HCT116 (cell line): ENCODE measurements at regions not wholly inside any gene's neighbourhood (a gene's known extent, or its start where the extent isn't known, plus 50 kb on each side); places are given as distances from the start of the nearest gene placed in this dataset.

Source experiments
- ATAC-seq: fragments of 200-7000 bp; cut with Tn5 transposase; 2 replicates; pipeline ENCODE4 v1.9.1; 2020; ENCODE audit warnings: mild to moderate bottlenecking, moderate library complexity
- BruUV-seq: library from RNA; stranded (reverse); fragments of 400-500 nt; replicated peaks from 2 replicates; lab custom pipeline; 2021; lab: Mats Ljungman, UMichigan
- CTCF ChIA-PET: fragments of 300-600 bp; sonication (Branson Sonifier 250); formaldehyde crosslinking; loops from one replicate; lab custom pipeline; 2021; ENCODE audit warnings: antibody characterized with exemption; lab: Charles Lee
- POLR2A ChIA-PET: fragments of 300-600, 350-600 bp; sonication (Branson Sonifier 250); formaldehyde crosslinking; loops from one replicate; lab custom pipeline; 2021; ENCODE audit warnings: antibody characterized with exemption; lab: Charles Lee
- RAD21 ChIA-PET, 2 experiments: fragments of 300-600 bp; sonication (Branson Sonifier 250); formaldehyde crosslinking; loops; one replicate each; lab custom pipeline; 2023; ENCODE audit warnings: low total read pairs in 2 of 2; ENCODE audit not compliant: uncharacterized antibody in 2 of 2, unreplicated experiment in 2 of 2, low non-redundant PET in 1 of 2; lab: Charles Lee
- DNase-seq: peaks from one replicate; pipeline ENCODE4 v3.0.0-alpha.2; 2010; ENCODE audit warnings: low read depth, low spot score
- H2AFZ ChIP-seq: fragments of 200-600 bp; shearing (Covaris generic), sonication (generic); 2 replicates; pipeline ENCODE4 v1.6.1; 2017; ENCODE audit warnings: low read depth, mixed run types, mixed read lengths, antibody characterized with exemption, low read length; ENCODE audit not compliant: poor library complexity, severe bottlenecking
- H3K27ac ChIP-seq: 2 replicates; pipeline ENCODE4 v1.5.1; 2012; ENCODE audit warnings: low read depth, low read length
- H3K27me3 ChIP-seq: fragments of 200-600 bp; sonication (generic); 2 replicates; pipeline ENCODE4 v1.6.1; 2016; ENCODE audit warnings: mixed run types, low read length, mixed read lengths; ENCODE audit not compliant: insufficient read depth
- H3K36me3 ChIP-seq, 2 experiments: fragments of 200-500 bp in 1 of 2; fragments of 200-600 bp in 1 of 2; sonication (Bioruptor generic) in 1 of 2; sonication (generic) in 1 of 2; 2 replicates each; pipeline versions ENCODE4 v1.5.1 to v1.6.1; 2014 to 2016; ENCODE audit warnings: low read length in 2 of 2, inconsistent platforms in 1 of 2, mixed read lengths in 1 of 2, mixed run types in 1 of 2; ENCODE audit not compliant: insufficient read depth in 2 of 2, control insufficient read depth in 1 of 2
- H3K4me1 ChIP-seq, 2 experiments: fragments of 200-600 bp in 1 of 2; sonication (generic) in 1 of 2; 2 replicates each; pipeline versions ENCODE4 v1.5.1 to v1.6.1; 2012 to 2017; ENCODE audit warnings: low read length in 2 of 2, inconsistent platforms in 1 of 2, mild to moderate bottlenecking in 1 of 2, mixed read lengths in 1 of 2, mixed run types in 1 of 2, moderate library complexity in 1 of 2; ENCODE audit not compliant: insufficient read depth in 2 of 2, control insufficient read depth in 1 of 2
- H3K4me2 ChIP-seq: fragments of 200-600 bp; sonication (generic); 2 replicates; pipeline ENCODE4 v1.6.1; 2017; ENCODE audit warnings: mixed run types, low read length, mixed read lengths
- H3K4me3 ChIP-seq, 2 experiments: fragments of 200-600 bp in 1 of 2; sonication (generic) in 1 of 2; replicated peaks in 1 of 2; 2 replicates each; pipeline ENCODE4 v1.5.1; 2011 to 2016; ENCODE audit warnings: low read length in 2 of 2, control low read depth in 1 of 2, low read depth in 1 of 2, mild to moderate bottlenecking in 1 of 2, mixed read lengths in 1 of 2, mixed run types in 1 of 2
- H3K79me2 ChIP-seq: fragments of 200-600 bp; sonication (generic); 2 replicates; pipeline ENCODE4 v1.6.1; 2017; ENCODE audit warnings: mild to moderate bottlenecking, mixed run types, low read length, moderate library complexity, mixed read lengths; ENCODE audit not compliant: insufficient read depth
- H3K9ac ChIP-seq: fragments of 200-600 bp; sonication (generic); 2 replicates; pipeline ENCODE4 v1.6.1; 2016; ENCODE audit warnings: low read length, mixed read lengths
- H3K9me2 ChIP-seq: fragments of 200-600 bp; sonication (generic), shearing (Covaris generic); 2 replicates; pipeline ENCODE4 v1.6.1; 2017; ENCODE audit warnings: mixed run types, mild to moderate bottlenecking, moderate library complexity; ENCODE audit not compliant: insufficient read depth
- H3K9me3 ChIP-seq, 2 experiments: fragments of 200-500 bp in 1 of 2; fragments of 200-600 bp in 1 of 2; sonication (Bioruptor generic) in 1 of 2; sonication (generic) in 1 of 2; 2 replicates each; pipeline ENCODE4 v1.6.1; 2014 to 2017; ENCODE audit warnings: low read length in 2 of 2, mixed read lengths in 2 of 2, inconsistent platforms in 1 of 2, low read depth in 1 of 2, mild to moderate bottlenecking in 1 of 2, mixed run types in 1 of 2, moderate library complexity in 1 of 2; ENCODE audit not compliant: control insufficient read depth in 1 of 2, insufficient read depth in 1 of 2
- H4K20me1 ChIP-seq: fragments of 200-600 bp; sonication (generic), shearing (Covaris generic); 2 replicates; pipeline ENCODE4 v1.6.1; 2017; ENCODE audit warnings: mixed run types, mild to moderate bottlenecking, moderate library complexity; ENCODE audit not compliant: insufficient read depth
- CBX3 ChIP-seq: IDR thresholded peaks from 2 replicates; pipeline ENCODE4 v1.6.1; 2012; ENCODE audit warnings: low read depth
- CTCF ChIP-seq, 3 experiments: fragments of 200-600 bp in 1 of 3; sonication (generic) in 1 of 3; IDR thresholded peaks in 2 of 3; conservative IDR thresholded peaks in 1 of 3; 2 replicates each; pipeline ENCODE4 v1.5.1; 2012 to 2017; ENCODE audit warnings: low read depth in 2 of 3, low read length in 2 of 3, antibody characterized with exemption in 1 of 3, borderline replicate concordance in 1 of 3, control low read depth in 1 of 3, mild to moderate bottlenecking in 1 of 3, mixed read lengths in 1 of 3, mixed run types in 1 of 3, moderate library complexity in 1 of 3; ENCODE audit not compliant: insufficient read depth in 1 of 3
- EZH2 ChIP-seq: fragments of 200-600 bp; sonication (generic); IDR thresholded peaks from 2 replicates; pipeline ENCODE4 v1.6.1; 2017; ENCODE audit warnings: antibody characterized with exemption, mixed run types
- EZH2phosphoT487 ChIP-seq: fragments of 200-600 bp; IDR thresholded peaks from 2 replicates; pipeline ENCODE4 v1.6.1; 2018; ENCODE audit warnings: antibody characterized with exemption, borderline replicate concordance
- POLR2A ChIP-seq: IDR thresholded peaks from 2 replicates; pipeline ENCODE4 v1.7.0; 2011; ENCODE audit warnings: borderline replicate concordance; ENCODE audit not compliant: insufficient read depth, insufficient read length; ENCODE audit errors: extremely low read depth
- POLR2AphosphoS5 ChIP-seq: IDR thresholded peaks from 2 replicates; pipeline ENCODE4 v1.6.1; 2011; ENCODE audit warnings: mild to moderate bottlenecking, low read depth, low read length, moderate library complexity
- RAD21 ChIP-seq: IDR thresholded peaks from 2 replicates; pipeline ENCODE4 v1.6.1; 2012; ENCODE audit warnings: low read depth, mild to moderate bottlenecking
- REST ChIP-seq: IDR thresholded peaks from 2 replicates; pipeline ENCODE4 v1.6.1; 2012; ENCODE audit warnings: low read depth
- SIN3A ChIP-seq: IDR thresholded peaks from 2 replicates; pipeline ENCODE4 v1.6.1; 2012; ENCODE audit warnings: low read depth
- SP1 ChIP-seq: IDR thresholded peaks from 2 replicates; pipeline ENCODE4 v1.6.1; 2012; ENCODE audit warnings: low read depth
- SRF ChIP-seq: IDR thresholded peaks from 2 replicates; pipeline ENCODE4 v1.6.1; 2012; ENCODE audit warnings: low read depth
- TCF7L2 ChIP-seq: IDR thresholded peaks from 2 replicates; pipeline ENCODE4 v1.7.0; 2011; ENCODE audit warnings: borderline replicate concordance, inconsistent platforms; ENCODE audit not compliant: insufficient read depth, insufficient read length; ENCODE audit errors: extremely low read depth
- YY1 ChIP-seq: IDR thresholded peaks from 2 replicates; pipeline ENCODE4 v1.6.1; 2011; ENCODE audit warnings: low read length, low read depth, moderate library complexity, mild to moderate bottlenecking; ENCODE audit not compliant: insufficient replicate concordance; ENCODE audit errors: extremely low read depth
- ZNF274 ChIP-seq: fragments of 200-500 bp; sonication (Bioruptor generic); IDR thresholded peaks from 2 replicates; pipeline ENCODE4 v1.6.1; 2014; ENCODE audit warnings: mild to moderate bottlenecking, low read depth, low read length, inconsistent platforms
- intact Hi-C: fragments of 100-400 bp; cut with micrococcal nuclease; formaldehyde crosslinking; loops from 2 replicates; pipeline ENCODE4 v1.10.0; 2022
- TF ChIP-seq, protein P1 (sequence below): IDR thresholded peaks from 2 replicates; pipeline ENCODE4 v1.6.1; 2012
- TF ChIP-seq, protein P2 (sequence below): IDR thresholded peaks from 2 replicates; pipeline ENCODE4 v1.6.1; 2011; ENCODE audit warnings: mild to moderate bottlenecking, low read length, moderate library complexity; ENCODE audit not compliant: insufficient replicate concordance; ENCODE audit errors: extremely low read depth
- TF ChIP-seq, protein P3 (sequence below): IDR thresholded peaks from 2 replicates; pipeline ENCODE4 v1.6.1; 2012

GRCh38 chr9:73753171-73753570 lies 601.5 kb downstream of the ANXA1 start:
- Histone ChIP-seq H2AFZ (no peak overlapping the region), H3K4me2 (no peak overlapping the region), H3K9me3 (no peaks in the 10 kb centered on the region), H3K79me2 (no peaks in the 10 kb centered on the region), H3K36me3 (no peaks in the 10 kb centered on the region), H3K4me3 (no peak overlapping the region), H3K4me1 (no peaks in the 10 kb centered on the region), H4K20me1 (no peaks in the 10 kb centered on the region; the same call in 1 of the 2 replicates), H3K27ac (no peak overlapping the region), H3K27me3 (no peaks in the 10 kb centered on the region), H3K9me2 (no peaks in the 10 kb centered on the region), H3K9ac (no peak overlapping the region)
- intact Hi-C loops = no loop called here
- no TSS peak for BruUV-seq
- DNase-seq (no peak), ATAC-seq (no peak)
- ChIA-PET CTCF (no interaction called here), POLR2A (no interaction called here), RAD21 (no interaction called here)
- TF ChIP-seq YY1 (no peak), POLR2AphosphoS5 (no peak), EZH2 (no peak), TCF7L2 (no peak), REST (no peak), ZNF274 (no peak), SP1 (no peak), RAD21 (no peak), CTCF (IDR thresholded peaks at IDR 0.05 in 2 of 3, conservative IDR thresholded peaks at IDR 0.05 in 1 of 3; ENCODE audit: borderline replicate concordance in 1 of 3, insufficient read depth in 1 of 3, low read depth in 2 of 3, low read length in 2 of 3) (no peak), SIN3A (no peak), CBX3 (no peak), SRF (no peak), EZH2phosphoT487 (no peak), POLR2A (no peak)
- TF ChIP-seq, protein P1, sequence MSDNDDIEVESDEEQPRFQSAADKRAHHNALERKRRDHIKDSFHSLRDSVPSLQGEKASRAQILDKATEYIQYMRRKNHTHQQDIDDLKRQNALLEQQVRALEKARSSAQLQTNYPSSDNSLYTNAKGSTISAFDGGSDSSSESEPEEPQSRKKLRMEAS = no peak
- TF ChIP-seq, protein P2, sequence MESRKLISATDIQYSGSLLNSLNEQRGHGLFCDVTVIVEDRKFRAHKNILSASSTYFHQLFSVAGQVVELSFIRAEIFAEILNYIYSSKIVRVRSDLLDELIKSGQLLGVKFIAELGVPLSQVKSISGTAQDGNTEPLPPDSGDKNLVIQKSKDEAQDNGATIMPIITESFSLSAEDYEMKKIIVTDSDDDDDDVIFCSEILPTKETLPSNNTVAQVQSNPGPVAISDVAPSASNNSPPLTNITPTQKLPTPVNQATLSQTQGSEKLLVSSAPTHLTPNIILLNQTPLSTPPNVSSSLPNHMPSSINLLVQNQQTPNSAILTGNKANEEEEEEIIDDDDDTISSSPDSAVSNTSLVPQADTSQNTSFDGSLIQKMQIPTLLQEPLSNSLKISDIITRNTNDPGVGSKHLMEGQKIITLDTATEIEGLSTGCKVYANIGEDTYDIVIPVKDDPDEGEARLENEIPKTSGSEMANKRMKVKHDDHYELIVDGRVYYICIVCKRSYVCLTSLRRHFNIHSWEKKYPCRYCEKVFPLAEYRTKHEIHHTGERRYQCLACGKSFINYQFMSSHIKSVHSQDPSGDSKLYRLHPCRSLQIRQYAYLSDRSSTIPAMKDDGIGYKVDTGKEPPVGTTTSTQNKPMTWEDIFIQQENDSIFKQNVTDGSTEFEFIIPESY = no peak
- TF ChIP-seq, protein P3, sequence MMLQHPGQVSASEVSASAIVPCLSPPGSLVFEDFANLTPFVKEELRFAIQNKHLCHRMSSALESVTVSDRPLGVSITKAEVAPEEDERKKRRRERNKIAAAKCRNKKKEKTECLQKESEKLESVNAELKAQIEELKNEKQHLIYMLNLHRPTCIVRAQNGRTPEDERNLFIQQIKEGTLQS = no peak
